ENCODE measurements at regions not wholly inside any gene's neighbourhood (a gene's known extent, or its start where the extent isn't known, plus 50 kb on each side); places are given as distances from the start of the nearest gene placed in this dataset.

GRCh38 chr13:75197803-75198202, 284.2 kb downstream of the TBC1D4 start:
- TF ChIP-seq CTCF (IDR thresholded peaks at IDR 0.05; ENCODE audit: poor library complexity) (no peak), EZH2phosphoT487 (IDR thresholded peaks at IDR 0.05; ENCODE audit: low read depth, severe bottlenecking, unreplicated experiment) (no peak)
